ENCODE measurements at regions not wholly inside any gene's neighbourhood (a gene's known extent, or its start where the extent isn't known, plus 50 kb on each side); places are given as distances from the start of the nearest gene placed in this dataset.

- TF ChIP-seq CTCF (IDR thresholded peaks at IDR 0.05 in 4 of 5, conservative IDR thresholded peaks at IDR 0.05 in 1 of 5) (no peak), POLR2A (IDR thresholded peaks at IDR 0.05) (no peak)
These were observed 453.7 kb upstream of the RUNX1 start for GRCh38 chr21:35502821-35503220.
